Large intestine (tissue), 3 donors: ENCODE measurements at regions not wholly inside any gene's neighbourhood (a gene's known extent, or its start where the extent isn't known, plus 50 kb on each side); places are given as distances from the start of the nearest gene placed in this dataset.
A peak's percentile ranks its signal among the peaks of the same experiment; 100 is the strongest.

ENCODE experiments used
- DNase-seq, 2 donors: peaks; one replicate each; pipeline versions ENCODE4 v3.0.0 to v3.0.0-alpha.2; 2013
- H3K27ac ChIP-seq: one replicate; pipeline ENCODE4 v1.5.1; 2013; ENCODE audit warnings: low read length
- H3K27me3 ChIP-seq: 2 replicates; pipeline ENCODE4 v1.6.1; 2013; ENCODE audit warnings: low read length; ENCODE audit not compliant: control insufficient read depth, insufficient read depth
- H3K36me3 ChIP-seq: 2 replicates; pipeline ENCODE4 v1.6.1; 2013; ENCODE audit warnings: low read length; ENCODE audit not compliant: control insufficient read depth, insufficient read depth
- H3K4me1 ChIP-seq: one replicate; pipeline ENCODE4 v1.6.1; 2013; ENCODE audit warnings: low read length; ENCODE audit not compliant: control insufficient read depth, insufficient read depth
- H3K4me3 ChIP-seq: one replicate; pipeline ENCODE4 v1.5.1; 2013; ENCODE audit warnings: low read length
- H3K9me3 ChIP-seq: one replicate; pipeline ENCODE4 v1.6.1; 2013; ENCODE audit warnings: mild to moderate bottlenecking, low read depth, low read length, moderate library complexity; ENCODE audit not compliant: control insufficient read depth
- WGBS: methylation state at CpG from one replicate; pipeline ENCODE4 v1.1.5; 2013; ENCODE audit warnings: low lambda C conversion rate; ENCODE audit not compliant: insufficient coverage; 5-methylcytosine and 5-hydroxymethylcytosine counted together

- Histone ChIP-seq H3K36me3 (no peaks in the 10 kb centered on the region), H3K4me1 (no peaks in the 10 kb centered on the region), H3K4me3 (no peak overlapping the region), H3K27ac (no peak overlapping the region), H3K27me3 (no peaks in the 10 kb centered on the region), H3K9me3 (no peaks in the 10 kb centered on the region)
- 100% methylated on average over 2 of the region's 5 CpGs for WGBS
- no peak for DNase-seq
Measured at GRCh38 chr2:19124135-19124534, 234.3 kb downstream of the OSR1 start.

- no peak overlapping the region for H3K27ac ChIP-seq
- DNase-seq: no peak
- no peaks in the 10 kb centered on the region for H3K36me3 ChIP-seq
- H3K27me3 ChIP-seq: no peaks in the 10 kb centered on the region
- H3K4me3 ChIP-seq: no peak overlapping the region
- no peaks in the 10 kb centered on the region for H3K9me3 ChIP-seq
- no peaks in the 10 kb centered on the region for H3K4me1 ChIP-seq
- no CpG with 5 or more reads among the region's 2 CpGs for WGBS
Measured at GRCh38 chr2:19123556-19123955, 234.9 kb downstream of the OSR1 start.

DNA sequence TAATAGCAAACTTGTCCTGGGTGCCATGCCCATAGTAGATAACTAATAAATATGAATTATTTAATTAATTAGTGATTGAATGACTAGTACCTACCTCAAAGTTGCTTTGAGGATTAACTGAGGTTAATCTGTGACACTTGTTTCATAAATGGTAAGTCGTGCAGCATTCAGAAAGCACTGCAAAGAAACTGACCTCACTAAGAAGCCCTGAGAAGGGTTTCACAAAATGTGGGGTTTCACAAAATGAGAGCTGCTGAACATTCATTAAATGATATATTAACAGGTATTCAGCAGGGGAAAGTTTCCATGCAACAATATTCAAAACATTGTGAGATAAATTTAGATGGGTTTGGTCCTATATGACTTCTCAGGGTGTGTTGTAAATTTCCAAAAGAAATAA, 236.2 kb downstream of the OSR1 start:
- Histone ChIP-seq H3K9me3 (no peaks in the 10 kb centered on the region), H3K36me3 (no peaks in the 10 kb centered on the region), H3K4me1 (no peaks in the 10 kb centered on the region), H3K27ac (no peak overlapping the region), H3K27me3 (no peaks in the 10 kb centered on the region), H3K4me3 (no peak overlapping the region)
- no CpG with 5 or more reads among the region's 1 CpG for WGBS
- DNase-seq: no peak

DNA sequence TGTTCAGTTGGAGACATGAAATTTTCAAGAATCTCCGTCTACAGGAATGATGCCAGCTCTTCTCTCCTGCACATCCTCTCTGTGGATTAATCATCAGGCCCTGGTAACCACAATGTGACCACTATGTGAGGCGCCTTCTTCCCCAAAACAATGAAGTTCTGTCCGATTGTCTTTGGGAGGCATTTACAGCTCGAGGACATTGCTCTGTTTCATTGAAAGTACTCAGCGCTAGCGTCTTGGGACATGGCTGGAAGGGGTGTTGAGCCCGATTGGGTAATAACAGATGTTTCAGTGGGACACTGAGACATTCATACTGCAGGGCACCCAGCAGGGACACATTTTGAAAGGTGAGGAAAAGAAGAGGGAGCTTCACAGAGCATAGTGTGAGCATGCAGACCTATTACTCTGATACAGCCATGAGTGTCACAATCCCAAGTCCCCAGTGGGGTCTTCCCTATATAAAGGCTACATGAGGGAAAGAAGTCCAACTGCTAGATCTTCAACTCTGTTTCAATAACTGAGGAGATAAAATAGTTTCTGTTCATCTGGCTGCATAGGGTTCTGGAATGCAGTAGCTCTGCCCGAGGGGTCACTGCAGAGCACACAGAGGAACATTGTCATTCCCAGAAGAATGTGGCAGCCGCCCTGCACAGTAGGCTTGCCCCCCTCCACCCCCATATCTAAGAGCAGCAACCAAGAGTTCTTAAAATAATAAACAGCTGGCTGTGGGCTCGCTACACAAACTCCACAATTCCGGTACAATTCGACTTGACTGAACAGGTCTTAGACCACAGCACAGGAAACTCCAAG, 237.3 kb downstream of the OSR1 start:
- 0% methylated on average over 1 of the region's 12 CpGs for WGBS
- Histone ChIP-seq H3K27ac (no peak overlapping the region), H3K4me1 (no peaks in the 10 kb centered on the region), H3K36me3 (no peaks in the 10 kb centered on the region), H3K9me3 (no peaks in the 10 kb centered on the region), H3K4me3 (no peak overlapping the region), H3K27me3 (no peaks in the 10 kb centered on the region)
- no peak for DNase-seq

GRCh38 chr2:19120181-19120580, 238.2 kb downstream of the OSR1 start:
- Histone ChIP-seq H3K27ac (no peak overlapping the region), H3K4me3 (no peak overlapping the region), H3K4me1 (no peaks in the 10 kb centered on the region), H3K9me3 (no peaks in the 10 kb centered on the region), H3K27me3 (no peaks in the 10 kb centered on the region), H3K36me3 (no peaks in the 10 kb centered on the region)
- no peak for DNase-seq
- WGBS: 60% methylated on average over 1 of the region's 5 CpGs

DNA sequence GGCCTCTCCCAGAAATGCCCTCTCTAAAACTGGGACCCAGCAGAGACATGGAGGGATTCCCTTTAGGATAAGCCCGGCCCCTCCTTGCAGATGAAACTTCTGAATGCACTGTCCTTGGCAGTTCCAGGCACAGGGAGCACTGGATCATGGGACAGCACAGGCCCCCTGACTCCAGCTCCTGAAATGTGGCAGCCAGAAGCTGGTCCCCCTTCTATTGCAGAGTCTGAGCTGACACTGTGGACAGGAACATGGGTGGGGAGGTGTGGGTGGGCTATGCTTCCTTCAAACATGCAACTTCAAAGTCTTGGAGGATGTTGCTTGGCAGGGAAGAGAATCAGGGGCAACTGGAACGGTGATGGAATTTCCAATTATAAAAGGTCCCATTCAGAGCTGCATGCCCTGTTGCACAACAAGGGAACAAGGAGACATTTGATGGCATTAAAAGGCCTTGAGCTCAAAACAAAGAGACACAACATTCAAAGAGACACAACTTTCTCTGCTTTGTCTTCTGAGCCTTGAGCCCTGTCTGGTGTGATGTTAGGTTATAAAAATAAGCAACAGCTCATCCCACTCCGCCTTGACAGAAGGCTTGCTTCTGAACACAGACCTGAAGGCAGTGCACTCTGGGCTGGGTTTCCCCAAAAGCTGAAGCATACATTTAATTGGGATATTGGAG, 239.0 kb downstream of the OSR1 start:
- H3K9me3 ChIP-seq: no peaks in the 10 kb centered on the region
- DNase-seq: no peak
- no peaks in the 10 kb centered on the region for H3K36me3 ChIP-seq
- no peaks in the 10 kb centered on the region for H3K27me3 ChIP-seq
- no peak overlapping the region for H3K4me3 ChIP-seq
- no CpG with 5 or more reads among the region's 3 CpGs for WGBS
- H3K27ac ChIP-seq: no peak overlapping the region
- H3K4me1 ChIP-seq: peaks cover 5% of the 10 kb centered on the region

- H3K27ac ChIP-seq: no peak overlapping the region
- no peak for DNase-seq
- no CpG with 5 or more reads among the region's 4 CpGs for WGBS
- no peaks in the 10 kb centered on the region for H3K36me3 ChIP-seq
- H3K4me3 ChIP-seq: no peak overlapping the region
- no peaks in the 10 kb centered on the region for H3K27me3 ChIP-seq
- H3K4me1 ChIP-seq: peaks cover 5% of the 10 kb centered on the region
- no peaks in the 10 kb centered on the region for H3K9me3 ChIP-seq
Measured at GRCh38 chr2:19116918-19117317, 241.5 kb downstream of the OSR1 start.

GRCh38 chr2:19114754-19115231, 243.6 kb downstream of the OSR1 start:
- no peaks in the 10 kb centered on the region for H3K36me3 ChIP-seq
- H3K9me3 ChIP-seq: no peaks in the 10 kb centered on the region
- H3K27ac ChIP-seq: no peak overlapping the region
- DNase-seq: no peak
- no peak overlapping the region for H3K4me3 ChIP-seq
- H3K4me1 ChIP-seq: peaks cover 5% of the 10 kb centered on the region
- no peaks in the 10 kb centered on the region for H3K27me3 ChIP-seq

DNA sequence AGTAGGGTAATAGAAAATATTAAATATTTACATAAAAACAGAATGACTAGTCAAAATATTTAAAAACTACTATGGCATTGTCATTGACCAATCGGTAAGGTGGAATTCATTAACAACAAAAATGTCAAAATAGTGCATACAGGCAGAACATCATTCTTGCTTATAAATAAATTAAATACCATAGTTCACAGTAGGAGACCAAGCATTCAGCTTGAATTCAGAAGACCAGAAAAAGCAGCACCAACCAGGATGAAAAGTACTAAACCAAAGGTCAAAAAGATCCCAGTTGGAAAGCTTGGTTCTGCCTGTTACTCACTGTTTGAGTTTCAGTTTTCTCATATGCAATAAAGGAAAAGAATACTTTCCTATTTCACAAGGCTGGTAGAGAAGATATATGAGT, 244.3 kb downstream of the OSR1 start:
- no peaks in the 10 kb centered on the region for H3K9me3 ChIP-seq
- no peaks in the 10 kb centered on the region for H3K36me3 ChIP-seq
- no peak overlapping the region for H3K4me3 ChIP-seq
- DNase-seq: peak in 1 of 2 donors; percentile 10
- H3K27ac ChIP-seq: no peak overlapping the region
- H3K4me1 ChIP-seq: peaks cover 5% of the 10 kb centered on the region
- H3K27me3 ChIP-seq: no peaks in the 10 kb centered on the region
- WGBS: 13% methylated on average over 1 of the region's 1 CpG

- H3K27ac ChIP-seq: no peak overlapping the region
- peaks cover 5% of the 10 kb centered on the region for H3K4me1 ChIP-seq
- no peak for DNase-seq
- H3K36me3 ChIP-seq: no peaks in the 10 kb centered on the region
- no peak overlapping the region for H3K4me3 ChIP-seq
- no peaks in the 10 kb centered on the region for H3K9me3 ChIP-seq
- H3K27me3 ChIP-seq: no peaks in the 10 kb centered on the region
- 100% methylated on average over 1 of the region's 3 CpGs for WGBS
Measured at GRCh38 chr2:19111354-19111753, 247.1 kb downstream of the OSR1 start.
